HCT116 (cell line): ENCODE measurements at regions not wholly inside any gene's neighbourhood (a gene's known extent, or its start where the extent isn't known, plus 50 kb on each side); places are given as distances from the start of the nearest gene placed in this dataset.

Source experiments
- ATAC-seq: fragments of 200-7000 bp; cut with Tn5 transposase; 2 replicates; pipeline ENCODE4 v1.9.1; 2020; ENCODE audit warnings: mild to moderate bottlenecking, moderate library complexity
- BruUV-seq: library from RNA; stranded (reverse); fragments of 400-500 nt; replicated peaks from 2 replicates; lab custom pipeline; 2021; lab: Mats Ljungman, UMichigan
- CTCF ChIA-PET: fragments of 300-600 bp; sonication (Branson Sonifier 250); formaldehyde crosslinking; loops from one replicate; lab custom pipeline; 2021; ENCODE audit warnings: antibody characterized with exemption; lab: Charles Lee
- POLR2A ChIA-PET: fragments of 300-600, 350-600 bp; sonication (Branson Sonifier 250); formaldehyde crosslinking; loops from one replicate; lab custom pipeline; 2021; ENCODE audit warnings: antibody characterized with exemption; lab: Charles Lee
- RAD21 ChIA-PET, 2 experiments: fragments of 300-600 bp; sonication (Branson Sonifier 250); formaldehyde crosslinking; loops; one replicate each; lab custom pipeline; 2023; ENCODE audit warnings: low total read pairs in 2 of 2; ENCODE audit not compliant: uncharacterized antibody in 2 of 2, unreplicated experiment in 2 of 2, low non-redundant PET in 1 of 2; lab: Charles Lee
- DNase-seq: peaks from one replicate; pipeline ENCODE4 v3.0.0-alpha.2; 2010; ENCODE audit warnings: low read depth, low spot score
- H2AFZ ChIP-seq: fragments of 200-600 bp; shearing (Covaris generic), sonication (generic); 2 replicates; pipeline ENCODE4 v1.6.1; 2017; ENCODE audit warnings: low read depth, mixed run types, mixed read lengths, antibody characterized with exemption, low read length; ENCODE audit not compliant: poor library complexity, severe bottlenecking
- H3K27ac ChIP-seq: 2 replicates; pipeline ENCODE4 v1.5.1; 2012; ENCODE audit warnings: low read depth, low read length
- H3K27me3 ChIP-seq: fragments of 200-600 bp; sonication (generic); 2 replicates; pipeline ENCODE4 v1.6.1; 2016; ENCODE audit warnings: mixed run types, low read length, mixed read lengths; ENCODE audit not compliant: insufficient read depth
- H3K36me3 ChIP-seq, 2 experiments: fragments of 200-500 bp in 1 of 2; fragments of 200-600 bp in 1 of 2; sonication (Bioruptor generic) in 1 of 2; sonication (generic) in 1 of 2; 2 replicates each; pipeline versions ENCODE4 v1.5.1 to v1.6.1; 2014 to 2016; ENCODE audit warnings: low read length in 2 of 2, inconsistent platforms in 1 of 2, mixed read lengths in 1 of 2, mixed run types in 1 of 2; ENCODE audit not compliant: insufficient read depth in 2 of 2, control insufficient read depth in 1 of 2
- H3K4me1 ChIP-seq, 2 experiments: fragments of 200-600 bp in 1 of 2; sonication (generic) in 1 of 2; 2 replicates each; pipeline versions ENCODE4 v1.5.1 to v1.6.1; 2012 to 2017; ENCODE audit warnings: low read length in 2 of 2, inconsistent platforms in 1 of 2, mild to moderate bottlenecking in 1 of 2, mixed read lengths in 1 of 2, mixed run types in 1 of 2, moderate library complexity in 1 of 2; ENCODE audit not compliant: insufficient read depth in 2 of 2, control insufficient read depth in 1 of 2
- H3K4me2 ChIP-seq: fragments of 200-600 bp; sonication (generic); 2 replicates; pipeline ENCODE4 v1.6.1; 2017; ENCODE audit warnings: mixed run types, low read length, mixed read lengths
- H3K4me3 ChIP-seq, 2 experiments: fragments of 200-600 bp in 1 of 2; sonication (generic) in 1 of 2; replicated peaks in 1 of 2; 2 replicates each; pipeline ENCODE4 v1.5.1; 2011 to 2016; ENCODE audit warnings: low read length in 2 of 2, control low read depth in 1 of 2, low read depth in 1 of 2, mild to moderate bottlenecking in 1 of 2, mixed read lengths in 1 of 2, mixed run types in 1 of 2
- H3K79me2 ChIP-seq: fragments of 200-600 bp; sonication (generic); 2 replicates; pipeline ENCODE4 v1.6.1; 2017; ENCODE audit warnings: mild to moderate bottlenecking, mixed run types, low read length, moderate library complexity, mixed read lengths; ENCODE audit not compliant: insufficient read depth
- H3K9ac ChIP-seq: fragments of 200-600 bp; sonication (generic); 2 replicates; pipeline ENCODE4 v1.6.1; 2016; ENCODE audit warnings: low read length, mixed read lengths
- H3K9me2 ChIP-seq: fragments of 200-600 bp; sonication (generic), shearing (Covaris generic); 2 replicates; pipeline ENCODE4 v1.6.1; 2017; ENCODE audit warnings: mixed run types, mild to moderate bottlenecking, moderate library complexity; ENCODE audit not compliant: insufficient read depth
- H3K9me3 ChIP-seq, 2 experiments: fragments of 200-500 bp in 1 of 2; fragments of 200-600 bp in 1 of 2; sonication (Bioruptor generic) in 1 of 2; sonication (generic) in 1 of 2; 2 replicates each; pipeline ENCODE4 v1.6.1; 2014 to 2017; ENCODE audit warnings: low read length in 2 of 2, mixed read lengths in 2 of 2, inconsistent platforms in 1 of 2, low read depth in 1 of 2, mild to moderate bottlenecking in 1 of 2, mixed run types in 1 of 2, moderate library complexity in 1 of 2; ENCODE audit not compliant: control insufficient read depth in 1 of 2, insufficient read depth in 1 of 2
- H4K20me1 ChIP-seq: fragments of 200-600 bp; sonication (generic), shearing (Covaris generic); 2 replicates; pipeline ENCODE4 v1.6.1; 2017; ENCODE audit warnings: mixed run types, mild to moderate bottlenecking, moderate library complexity; ENCODE audit not compliant: insufficient read depth
- CEBPB ChIP-seq: IDR thresholded peaks from 2 replicates; pipeline ENCODE4 v1.6.1; 2012; ENCODE audit warnings: low read depth
- ELF1 ChIP-seq: IDR thresholded peaks from 2 replicates; pipeline ENCODE4 v1.6.1; 2012; ENCODE audit warnings: low read depth, borderline replicate concordance
- EZH2 ChIP-seq: fragments of 200-600 bp; sonication (generic); IDR thresholded peaks from 2 replicates; pipeline ENCODE4 v1.6.1; 2017; ENCODE audit warnings: antibody characterized with exemption, mixed run types
- FOSL1 ChIP-seq: IDR thresholded peaks from 2 replicates; pipeline ENCODE4 v1.6.1; 2012; ENCODE audit warnings: low read depth
- POLR2A ChIP-seq: IDR thresholded peaks from 2 replicates; pipeline ENCODE4 v1.7.0; 2011; ENCODE audit warnings: borderline replicate concordance; ENCODE audit not compliant: insufficient read depth, insufficient read length; ENCODE audit errors: extremely low read depth
- POLR2AphosphoS5 ChIP-seq: IDR thresholded peaks from 2 replicates; pipeline ENCODE4 v1.6.1; 2011; ENCODE audit warnings: mild to moderate bottlenecking, low read depth, low read length, moderate library complexity
- RAD21 ChIP-seq: IDR thresholded peaks from 2 replicates; pipeline ENCODE4 v1.6.1; 2012; ENCODE audit warnings: low read depth, mild to moderate bottlenecking
- SIN3A ChIP-seq: IDR thresholded peaks from 2 replicates; pipeline ENCODE4 v1.6.1; 2012; ENCODE audit warnings: low read depth
- SP1 ChIP-seq: IDR thresholded peaks from 2 replicates; pipeline ENCODE4 v1.6.1; 2012; ENCODE audit warnings: low read depth
- TCF7L2 ChIP-seq: IDR thresholded peaks from 2 replicates; pipeline ENCODE4 v1.7.0; 2011; ENCODE audit warnings: borderline replicate concordance, inconsistent platforms; ENCODE audit not compliant: insufficient read depth, insufficient read length; ENCODE audit errors: extremely low read depth
- YY1 ChIP-seq: IDR thresholded peaks from 2 replicates; pipeline ENCODE4 v1.6.1; 2011; ENCODE audit warnings: low read length, low read depth, moderate library complexity, mild to moderate bottlenecking; ENCODE audit not compliant: insufficient replicate concordance; ENCODE audit errors: extremely low read depth
- ZFX ChIP-seq: fragments of 450-650 bp; IDR thresholded peaks from 2 replicates; pipeline ENCODE4 v1.6.1; 2017
- intact Hi-C: fragments of 100-400 bp; cut with micrococcal nuclease; formaldehyde crosslinking; loops from 2 replicates; pipeline ENCODE4 v1.10.0; 2022
- TF ChIP-seq, protein P1 (sequence below), 3 experiments: fragments of 200-600 bp in 1 of 3; sonication (generic) in 1 of 3; IDR thresholded peaks in 2 of 3; conservative IDR thresholded peaks in 1 of 3; 2 replicates each; pipeline ENCODE4 v1.5.1; 2012 to 2017; ENCODE audit warnings: low read depth in 2 of 3, low read length in 2 of 3, antibody characterized with exemption in 1 of 3, borderline replicate concordance in 1 of 3, control low read depth in 1 of 3, mild to moderate bottlenecking in 1 of 3, mixed read lengths in 1 of 3, mixed run types in 1 of 3, moderate library complexity in 1 of 3; ENCODE audit not compliant: insufficient read depth in 1 of 3
- TF ChIP-seq, protein P2 (sequence below): IDR thresholded peaks from 2 replicates; pipeline ENCODE4 v1.6.1; 2012
- TF ChIP-seq, protein P3 (sequence below): IDR thresholded peaks from 2 replicates; pipeline ENCODE4 v1.6.1; 2012; ENCODE audit warnings: low read depth
- TF ChIP-seq, protein P4 (sequence below): IDR thresholded peaks from 2 replicates; pipeline ENCODE4 v1.6.1; 2012
- TF ChIP-seq, protein P5 (sequence below): IDR thresholded peaks from 2 replicates; pipeline ENCODE4 v1.6.1; 2011; ENCODE audit warnings: mild to moderate bottlenecking, low read length, moderate library complexity; ENCODE audit not compliant: insufficient replicate concordance; ENCODE audit errors: extremely low read depth

DNA sequence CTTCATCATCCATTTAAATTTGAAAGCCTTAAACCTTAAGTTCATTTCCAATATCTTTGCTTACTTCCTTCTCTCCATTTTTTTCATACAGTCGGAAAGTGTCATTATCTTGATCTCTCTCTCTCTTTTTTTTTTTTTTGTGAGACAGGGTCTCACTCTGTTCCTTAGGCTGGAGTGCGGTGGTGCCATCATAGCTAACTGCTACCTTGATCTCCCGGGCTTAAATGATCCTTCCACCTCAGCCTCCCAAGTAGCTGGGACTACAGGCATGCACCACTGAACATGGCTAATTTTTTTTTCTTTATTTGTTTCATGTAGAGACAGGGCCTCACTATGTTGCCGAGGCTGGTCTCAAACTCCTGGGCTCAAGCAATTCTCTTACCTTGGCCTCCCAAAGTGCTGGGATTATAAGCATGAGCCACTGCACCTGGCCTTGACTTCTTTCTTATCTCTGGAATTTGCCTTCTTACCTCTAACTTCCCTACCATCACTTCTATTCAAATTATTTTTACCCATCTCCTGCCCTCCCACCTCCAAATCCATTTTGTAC is 222.2 kb downstream of the MYCN start:
- Histone ChIP-seq H2AFZ (no peak overlapping the region), H3K27me3 (peaks cover 20% of the 10 kb centered on the region; the same call in 1 of the 2 replicates), H3K9ac (no peak overlapping the region), H3K9me2 (no peaks in the 10 kb centered on the region), H3K4me2 (no peak overlapping the region), H3K4me3 (no peak overlapping the region), H3K36me3 (no peaks in the 10 kb centered on the region), H4K20me1 (no peaks in the 10 kb centered on the region), H3K79me2 (no peaks in the 10 kb centered on the region)
- ATAC-seq (no peak), DNase-seq (no peak)
- BruUV-seq: no TSS peak
- intact Hi-C loops: no loop called here
- RAD21 ChIA-PET: no interaction called here
- POLR2A ChIA-PET: no interaction called here
- TF ChIP-seq RAD21 (no peak), CEBPB (no peak), ZFX (no peak), TCF7L2 (no peak), SP1 (no peak), POLR2A (no peak), FOSL1 (no peak), POLR2AphosphoS5 (no peak), SIN3A (no peak), ELF1 (no peak), YY1 (no peak), EZH2 (no peak)
- TF ChIP-seq, protein P1, sequence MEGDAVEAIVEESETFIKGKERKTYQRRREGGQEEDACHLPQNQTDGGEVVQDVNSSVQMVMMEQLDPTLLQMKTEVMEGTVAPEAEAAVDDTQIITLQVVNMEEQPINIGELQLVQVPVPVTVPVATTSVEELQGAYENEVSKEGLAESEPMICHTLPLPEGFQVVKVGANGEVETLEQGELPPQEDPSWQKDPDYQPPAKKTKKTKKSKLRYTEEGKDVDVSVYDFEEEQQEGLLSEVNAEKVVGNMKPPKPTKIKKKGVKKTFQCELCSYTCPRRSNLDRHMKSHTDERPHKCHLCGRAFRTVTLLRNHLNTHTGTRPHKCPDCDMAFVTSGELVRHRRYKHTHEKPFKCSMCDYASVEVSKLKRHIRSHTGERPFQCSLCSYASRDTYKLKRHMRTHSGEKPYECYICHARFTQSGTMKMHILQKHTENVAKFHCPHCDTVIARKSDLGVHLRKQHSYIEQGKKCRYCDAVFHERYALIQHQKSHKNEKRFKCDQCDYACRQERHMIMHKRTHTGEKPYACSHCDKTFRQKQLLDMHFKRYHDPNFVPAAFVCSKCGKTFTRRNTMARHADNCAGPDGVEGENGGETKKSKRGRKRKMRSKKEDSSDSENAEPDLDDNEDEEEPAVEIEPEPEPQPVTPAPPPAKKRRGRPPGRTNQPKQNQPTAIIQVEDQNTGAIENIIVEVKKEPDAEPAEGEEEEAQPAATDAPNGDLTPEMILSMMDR (IDR thresholded peaks at IDR 0.05 in 2 of 3, conservative IDR thresholded peaks at IDR 0.05 in 1 of 3; ENCODE audit: borderline replicate concordance in 1 of 3, insufficient read depth in 1 of 3, low read depth in 2 of 3, low read length in 2 of 3): no peak
- TF ChIP-seq, protein P2, sequence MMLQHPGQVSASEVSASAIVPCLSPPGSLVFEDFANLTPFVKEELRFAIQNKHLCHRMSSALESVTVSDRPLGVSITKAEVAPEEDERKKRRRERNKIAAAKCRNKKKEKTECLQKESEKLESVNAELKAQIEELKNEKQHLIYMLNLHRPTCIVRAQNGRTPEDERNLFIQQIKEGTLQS: no peak
- TF ChIP-seq, protein P3, sequence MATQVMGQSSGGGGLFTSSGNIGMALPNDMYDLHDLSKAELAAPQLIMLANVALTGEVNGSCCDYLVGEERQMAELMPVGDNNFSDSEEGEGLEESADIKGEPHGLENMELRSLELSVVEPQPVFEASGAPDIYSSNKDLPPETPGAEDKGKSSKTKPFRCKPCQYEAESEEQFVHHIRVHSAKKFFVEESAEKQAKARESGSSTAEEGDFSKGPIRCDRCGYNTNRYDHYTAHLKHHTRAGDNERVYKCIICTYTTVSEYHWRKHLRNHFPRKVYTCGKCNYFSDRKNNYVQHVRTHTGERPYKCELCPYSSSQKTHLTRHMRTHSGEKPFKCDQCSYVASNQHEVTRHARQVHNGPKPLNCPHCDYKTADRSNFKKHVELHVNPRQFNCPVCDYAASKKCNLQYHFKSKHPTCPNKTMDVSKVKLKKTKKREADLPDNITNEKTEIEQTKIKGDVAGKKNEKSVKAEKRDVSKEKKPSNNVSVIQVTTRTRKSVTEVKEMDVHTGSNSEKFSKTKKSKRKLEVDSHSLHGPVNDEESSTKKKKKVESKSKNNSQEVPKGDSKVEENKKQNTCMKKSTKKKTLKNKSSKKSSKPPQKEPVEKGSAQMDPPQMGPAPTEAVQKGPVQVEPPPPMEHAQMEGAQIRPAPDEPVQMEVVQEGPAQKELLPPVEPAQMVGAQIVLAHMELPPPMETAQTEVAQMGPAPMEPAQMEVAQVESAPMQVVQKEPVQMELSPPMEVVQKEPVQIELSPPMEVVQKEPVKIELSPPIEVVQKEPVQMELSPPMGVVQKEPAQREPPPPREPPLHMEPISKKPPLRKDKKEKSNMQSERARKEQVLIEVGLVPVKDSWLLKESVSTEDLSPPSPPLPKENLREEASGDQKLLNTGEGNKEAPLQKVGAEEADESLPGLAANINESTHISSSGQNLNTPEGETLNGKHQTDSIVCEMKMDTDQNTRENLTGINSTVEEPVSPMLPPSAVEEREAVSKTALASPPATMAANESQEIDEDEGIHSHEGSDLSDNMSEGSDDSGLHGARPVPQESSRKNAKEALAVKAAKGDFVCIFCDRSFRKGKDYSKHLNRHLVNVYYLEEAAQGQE: no peak
- TF ChIP-seq, protein P4, sequence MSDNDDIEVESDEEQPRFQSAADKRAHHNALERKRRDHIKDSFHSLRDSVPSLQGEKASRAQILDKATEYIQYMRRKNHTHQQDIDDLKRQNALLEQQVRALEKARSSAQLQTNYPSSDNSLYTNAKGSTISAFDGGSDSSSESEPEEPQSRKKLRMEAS: no peak
- TF ChIP-seq, protein P5, sequence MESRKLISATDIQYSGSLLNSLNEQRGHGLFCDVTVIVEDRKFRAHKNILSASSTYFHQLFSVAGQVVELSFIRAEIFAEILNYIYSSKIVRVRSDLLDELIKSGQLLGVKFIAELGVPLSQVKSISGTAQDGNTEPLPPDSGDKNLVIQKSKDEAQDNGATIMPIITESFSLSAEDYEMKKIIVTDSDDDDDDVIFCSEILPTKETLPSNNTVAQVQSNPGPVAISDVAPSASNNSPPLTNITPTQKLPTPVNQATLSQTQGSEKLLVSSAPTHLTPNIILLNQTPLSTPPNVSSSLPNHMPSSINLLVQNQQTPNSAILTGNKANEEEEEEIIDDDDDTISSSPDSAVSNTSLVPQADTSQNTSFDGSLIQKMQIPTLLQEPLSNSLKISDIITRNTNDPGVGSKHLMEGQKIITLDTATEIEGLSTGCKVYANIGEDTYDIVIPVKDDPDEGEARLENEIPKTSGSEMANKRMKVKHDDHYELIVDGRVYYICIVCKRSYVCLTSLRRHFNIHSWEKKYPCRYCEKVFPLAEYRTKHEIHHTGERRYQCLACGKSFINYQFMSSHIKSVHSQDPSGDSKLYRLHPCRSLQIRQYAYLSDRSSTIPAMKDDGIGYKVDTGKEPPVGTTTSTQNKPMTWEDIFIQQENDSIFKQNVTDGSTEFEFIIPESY: no peak
- TF ChIP-seq, all 23 proteins: peak for 0
- CTCF ChIA-PET: no interaction called here
- Histone ChIP-seq H3K4me1 (no peaks in the 10 kb centered on the region), H3K9me3 (no peaks in the 10 kb centered on the region), H3K27ac (no peak overlapping the region)
